Endothelial cell (in vitro differentiated cells): ENCODE measurements at regions not wholly inside any gene's neighbourhood (a gene's known extent, or its start where the extent isn't known, plus 50 kb on each side); places are given as distances from the start of the nearest gene placed in this dataset.

Experiments used
- DNase-seq: peaks from one replicate; pipeline ENCODE4 v3.0.0; 2021; ENCODE audit warnings: low spot score
- H3K27ac Mint-ChIP-seq: one replicate; pipeline ENCODE4 v1.8.0; 2021; ENCODE audit warnings: mixed read lengths, inconsistent platforms; ENCODE audit not compliant: unreplicated experiment
- H3K27me3 Mint-ChIP-seq: one replicate; pipeline ENCODE4 v1.8.0; 2021; ENCODE audit warnings: mild to moderate bottlenecking, moderate library complexity, mixed read lengths, inconsistent platforms; ENCODE audit not compliant: unreplicated experiment
- H3K36me3 Mint-ChIP-seq: one replicate; pipeline ENCODE4 v1.8.0; 2021; ENCODE audit warnings: mild to moderate bottlenecking, low read depth, mixed read lengths, inconsistent platforms; ENCODE audit not compliant: unreplicated experiment
- H3K4me1 Mint-ChIP-seq: one replicate; pipeline ENCODE4 v1.8.0; 2021; ENCODE audit warnings: mild to moderate bottlenecking, mixed read lengths, inconsistent platforms; ENCODE audit not compliant: unreplicated experiment
- H3K4me3 Mint-ChIP-seq: one replicate; pipeline ENCODE4 v1.8.0; 2021; ENCODE audit warnings: mild to moderate bottlenecking, mixed read lengths, inconsistent platforms; ENCODE audit not compliant: unreplicated experiment
- H3K9me3 Mint-ChIP-seq: one replicate; pipeline ENCODE4 v1.8.0; 2021; ENCODE audit warnings: mixed read lengths, inconsistent platforms; ENCODE audit not compliant: unreplicated experiment
- CTCF ChIP-seq: fragments of 200-600 bp; sonication (generic); IDR thresholded peaks from one replicate; pipeline ENCODE4 v1.5.0; 2021; ENCODE audit warnings: antibody characterized with exemption; ENCODE audit not compliant: unreplicated experiment

- no peak for TF ChIP-seq CTCF
- no peaks in the 10 kb centered on the region for H3K9me3 Mint-ChIP-seq
- H3K4me3 Mint-ChIP-seq = no peak overlapping the region
- peaks cover 16% of the 10 kb centered on the region for H3K27me3 Mint-ChIP-seq
- no peaks in the 10 kb centered on the region for H3K36me3 Mint-ChIP-seq
- H3K27ac Mint-ChIP-seq = no peak overlapping the region
- H3K4me1 Mint-ChIP-seq = peaks cover 2% of the 10 kb centered on the region
- no peak for DNase-seq
Observed at GRCh38 chr2:15687243-15687642, 95.6 kb downstream of the DDX1 start.

- Mint-ChIP-seq H3K27ac (no peak overlapping the region), H3K4me3 (no peak overlapping the region), H3K36me3 (no peaks in the 10 kb centered on the region), H3K27me3 (peaks cover 15% of the 10 kb centered on the region), H3K4me1 (no peaks in the 10 kb centered on the region), H3K9me3 (no peaks in the 10 kb centered on the region)
- TF ChIP-seq CTCF = no peak
- DNase-seq = no peak
Observed at GRCh38 chr2:15687720-15688119, 96.1 kb downstream of the DDX1 start.

- no peaks in the 10 kb centered on the region for H3K9me3 Mint-ChIP-seq
- H3K27ac Mint-ChIP-seq = no peak overlapping the region
- H3K4me1 Mint-ChIP-seq = no peaks in the 10 kb centered on the region
- H3K4me3 Mint-ChIP-seq = no peak overlapping the region
- H3K27me3 Mint-ChIP-seq = peaks cover 13% of the 10 kb centered on the region
- no peak for DNase-seq
- H3K36me3 Mint-ChIP-seq = no peaks in the 10 kb centered on the region
- no peak for TF ChIP-seq CTCF
Observed at GRCh38 chr2:15688924-15689568, 97.4 kb downstream of the DDX1 start.

GRCh38 chr2:15689654-15690053 lies 98.0 kb downstream of the DDX1 start:
- H3K9me3 Mint-ChIP-seq = no peaks in the 10 kb centered on the region
- no peak for TF ChIP-seq CTCF
- no peaks in the 10 kb centered on the region for H3K4me1 Mint-ChIP-seq
- peaks cover 13% of the 10 kb centered on the region for H3K27me3 Mint-ChIP-seq
- no peak overlapping the region for H3K27ac Mint-ChIP-seq
- H3K36me3 Mint-ChIP-seq = no peaks in the 10 kb centered on the region
- H3K4me3 Mint-ChIP-seq = no peak overlapping the region
- DNase-seq = no peak

- Mint-ChIP-seq H3K9me3 (no peaks in the 10 kb centered on the region), H3K27me3 (peaks cover 13% of the 10 kb centered on the region), H3K36me3 (no peaks in the 10 kb centered on the region), H3K4me1 (no peaks in the 10 kb centered on the region), H3K4me3 (no peak overlapping the region), H3K27ac (no peak overlapping the region)
- no peak for DNase-seq
- no peak for TF ChIP-seq CTCF
Observed at GRCh38 chr2:15691586-15692310, 100.1 kb downstream of the DDX1 start.
